Mesenchymal stem cell (in vitro differentiated cells and primary cell): ENCODE measurements at regions not wholly inside any gene's neighbourhood (a gene's known extent, or its start where the extent isn't known, plus 50 kb on each side); places are given as distances from the start of the nearest gene placed in this dataset.

Source experiments
- DNase-seq: peaks from one replicate; pipeline ENCODE4 v3.0.0-alpha.2; 2013
- H2AFZ ChIP-seq: one replicate; pipeline ENCODE4 v1.6.1; 2013; ENCODE audit warnings: low read depth, mild to moderate bottlenecking, control low read depth, inconsistent platforms, low read length, moderate library complexity
- H2AK5ac ChIP-seq: 2 replicates; pipeline ENCODE4 v1.6.1; 2013; ENCODE audit warnings: low read length, moderate library complexity, mild to moderate bottlenecking, inconsistent platforms; ENCODE audit not compliant: severe bottlenecking
- H2BK120ac ChIP-seq: one replicate; pipeline ENCODE4 v1.6.1; 2013; ENCODE audit warnings: low read depth, mild to moderate bottlenecking, inconsistent platforms, low read length, moderate library complexity
- H2BK12ac ChIP-seq, 2 experiments: one replicate each; pipeline ENCODE4 v1.6.1; 2013; ENCODE audit warnings: inconsistent platforms in 2 of 2, low read length in 2 of 2, mild to moderate bottlenecking in 2 of 2, moderate library complexity in 2 of 2, control low read depth in 1 of 2
- H2BK15ac ChIP-seq: one replicate; pipeline ENCODE4 v1.6.1; 2013; ENCODE audit warnings: mild to moderate bottlenecking, low read depth, inconsistent platforms; ENCODE audit not compliant: poor library complexity, severe bottlenecking
- H2BK5ac ChIP-seq: 2 replicates; pipeline ENCODE4 v1.6.1; 2013; ENCODE audit warnings: low read depth, mild to moderate bottlenecking, low read length, control low read depth, inconsistent platforms; ENCODE audit not compliant: poor library complexity, severe bottlenecking
- H3K14ac ChIP-seq, 2 experiments: one replicate each; pipeline ENCODE4 v1.6.1; 2013; ENCODE audit warnings: inconsistent platforms in 2 of 2, low read length in 2 of 2, control low read depth in 1 of 2, mild to moderate bottlenecking in 1 of 2, moderate library complexity in 1 of 2
- H3K18ac ChIP-seq, 2 experiments: one replicate each; pipeline ENCODE4 v1.6.1; 2013; ENCODE audit warnings: inconsistent platforms in 2 of 2, low read length in 2 of 2, control low read depth in 1 of 2, low read depth in 1 of 2, mild to moderate bottlenecking in 1 of 2
- H3K23ac ChIP-seq, 2 experiments: one replicate each; pipeline ENCODE4 v1.6.1; 2013; ENCODE audit warnings: inconsistent platforms in 2 of 2, low read length in 2 of 2, mild to moderate bottlenecking in 2 of 2, moderate library complexity in 2 of 2, control low read depth in 1 of 2
- H3K27ac ChIP-seq: 2 replicates; pipeline ENCODE4 v1.5.1; 2013; ENCODE audit warnings: mild to moderate bottlenecking, moderate library complexity, low read length, control low read depth, inconsistent platforms; ENCODE audit not compliant: poor library complexity, severe bottlenecking
- H3K27me3 ChIP-seq, 2 experiments: 2 replicates each; pipeline versions ENCODE4 v1.6.1 to v1.7.0; 2013; ENCODE audit warnings: low read length in 2 of 2, mild to moderate bottlenecking in 2 of 2, moderate library complexity in 2 of 2, control low read depth in 1 of 2, inconsistent platforms in 1 of 2; ENCODE audit not compliant: control insufficient read depth in 1 of 2, insufficient read depth in 1 of 2
- H3K36me3 ChIP-seq, 2 experiments: 2 replicates each; pipeline versions ENCODE4 v1.6.1 to v1.7.0; 2013; ENCODE audit warnings: low read length in 2 of 2, control low read depth in 1 of 2, inconsistent platforms in 1 of 2, low read depth in 1 of 2, mild to moderate bottlenecking in 1 of 2; ENCODE audit not compliant: insufficient read depth in 2 of 2, control insufficient read depth in 1 of 2
- H3K4ac ChIP-seq, 2 experiments: one replicate each; pipeline ENCODE4 v1.6.1; 2013; ENCODE audit warnings: inconsistent platforms in 2 of 2, low read length in 2 of 2, mild to moderate bottlenecking in 2 of 2, moderate library complexity in 2 of 2, control low read depth in 1 of 2, low read depth in 1 of 2
- H3K4me1 ChIP-seq: 2 replicates; pipeline ENCODE4 v1.6.1; 2013; ENCODE audit warnings: low read depth, low read length, control low read depth; ENCODE audit not compliant: control insufficient read depth, insufficient read depth
- H3K4me2 ChIP-seq: 2 replicates; pipeline ENCODE4 v1.6.1; 2013; ENCODE audit warnings: low read length, mild to moderate bottlenecking, inconsistent platforms; ENCODE audit not compliant: poor library complexity, severe bottlenecking
- H3K4me3 ChIP-seq, 2 experiments: 2 replicates each; pipeline versions ENCODE4 v1.5.1 to v1.7.0; 2013; ENCODE audit warnings: low read length in 2 of 2, mild to moderate bottlenecking in 2 of 2, control low read depth in 1 of 2, low read depth in 1 of 2; ENCODE audit not compliant: insufficient read depth in 1 of 2
- H3K79me1 ChIP-seq: replicated peaks from 2 replicates; pipeline ENCODE4 v1.6.1; 2013; ENCODE audit warnings: mild to moderate bottlenecking, control low read depth, low read length, inconsistent platforms; ENCODE audit not compliant: poor library complexity, severe bottlenecking
- H3K9ac ChIP-seq: 2 replicates; pipeline ENCODE4 v1.7.0; 2013; ENCODE audit warnings: mild to moderate bottlenecking, low read length, moderate library complexity
- H3K9me3 ChIP-seq: 2 replicates; pipeline ENCODE4 v1.7.0; 2013; ENCODE audit warnings: mild to moderate bottlenecking, low read length; ENCODE audit not compliant: control insufficient read depth
- H4K8ac ChIP-seq: one replicate; pipeline ENCODE4 v1.6.1; 2013; ENCODE audit warnings: inconsistent platforms, mild to moderate bottlenecking, low read length, moderate library complexity
- H4K91ac ChIP-seq: one replicate; pipeline ENCODE4 v1.6.1; 2013; ENCODE audit warnings: mild to moderate bottlenecking, low read length, inconsistent platforms
- WGBS: methylation state at CpG from one replicate; pipeline ENCODE4 v1.1.7; 2013; ENCODE audit warnings: mixed read lengths; 5-methylcytosine and 5-hydroxymethylcytosine counted together

- H3K4me2 ChIP-seq, result no peak overlapping the region
- no peak overlapping the region for H2BK15ac ChIP-seq
- peaks cover 14% of the 10 kb centered on the region for H3K79me1 ChIP-seq
- no peaks in the 10 kb centered on the region for H3K9me3 ChIP-seq
- H3K9ac ChIP-seq, result no peak overlapping the region
- no peak overlapping the region for H4K8ac ChIP-seq
- no peak overlapping the region for H3K27ac ChIP-seq
- H2AFZ ChIP-seq, result no peak overlapping the region
- H3K27me3 ChIP-seq, result no peaks in the 10 kb centered on the region
- no peak overlapping the region for H2BK120ac ChIP-seq
- H2AK5ac ChIP-seq, result no peak overlapping the region
- H3K4me1 ChIP-seq, result peaks cover 2% of the 10 kb centered on the region
- H4K91ac ChIP-seq, result no peak overlapping the region
- H3K36me3 ChIP-seq, result no peaks in the 10 kb centered on the region
- H3K14ac ChIP-seq, result no peak overlapping the region
- no peak overlapping the region for H3K4ac ChIP-seq
- H3K18ac ChIP-seq, result no peak overlapping the region
- H2BK5ac ChIP-seq, result no peak overlapping the region
- H3K23ac ChIP-seq, result no peak overlapping the region
- H3K4me3 ChIP-seq, result no peak overlapping the region
- DNase-seq, result peak; percentile 15
- H2BK12ac ChIP-seq, result no peak overlapping the region
These were observed 181.9 kb downstream of the CEP135 start for GRCh38 chr4:56130606-56131155.

- Histone ChIP-seq H3K27ac (no peak overlapping the region), H3K14ac (no peak overlapping the region), H2BK15ac (no peak overlapping the region), H3K4ac (no peak overlapping the region), H4K8ac (peak overlapping the region; percentile 75), H3K27me3 (no peaks in the 10 kb centered on the region), H3K79me1 (peaks cover 14% of the 10 kb centered on the region), H3K18ac (peak overlapping the region in 1 of 2 experiments; percentile 21), H2BK5ac (no peak overlapping the region), H3K4me1 (peaks cover 2% of the 10 kb centered on the region), H2AK5ac (no peak overlapping the region), H3K9me3 (no peaks in the 10 kb centered on the region), H3K4me3 (no peak overlapping the region), H3K23ac (no peak overlapping the region), H2BK120ac (no peak overlapping the region), H4K91ac (peak overlapping the region; percentile 68), H2AFZ (no peak overlapping the region), H3K4me2 (no peak overlapping the region), H3K36me3 (no peaks in the 10 kb centered on the region), H3K9ac (no peak overlapping the region), H2BK12ac (no peak overlapping the region)
- no peak for DNase-seq
- 72% methylated on average over 7 of the region's 7 CpGs for WGBS
These were observed 180.7 kb downstream of the CEP135 start for GRCh38 chr4:56129431-56129861.

GRCh38 chr4:56128213-56128612 lies 179.5 kb downstream of the CEP135 start:
- Histone ChIP-seq H2AFZ (no peak overlapping the region), H3K14ac (no peak overlapping the region), H3K4me2 (no peak overlapping the region), H2BK12ac (no peak overlapping the region), H3K27me3 (no peaks in the 10 kb centered on the region), H4K8ac (no peak overlapping the region), H3K18ac (no peak overlapping the region), H3K9ac (no peak overlapping the region), H2BK120ac (no peak overlapping the region), H3K27ac (no peak overlapping the region), H4K91ac (no peak overlapping the region), H3K9me3 (no peaks in the 10 kb centered on the region), H3K79me1 (peaks cover 14% of the 10 kb centered on the region), H3K4ac (no peak overlapping the region), H3K36me3 (no peaks in the 10 kb centered on the region), H3K23ac (no peak overlapping the region), H2AK5ac (no peak overlapping the region), H2BK15ac (no peak overlapping the region), H3K4me3 (no peak overlapping the region), H2BK5ac (no peak overlapping the region), H3K4me1 (no peaks in the 10 kb centered on the region)
- DNase-seq, result no peak
- 80% methylated on average over 2 of the region's 2 CpGs for WGBS

GRCh38 chr4:56127716-56128115 lies 179.0 kb downstream of the CEP135 start:
- Histone ChIP-seq H3K4me3 (no peak overlapping the region), H3K9ac (no peak overlapping the region), H3K4me1 (no peaks in the 10 kb centered on the region), H2BK12ac (no peak overlapping the region), H4K8ac (no peak overlapping the region), H4K91ac (no peak overlapping the region), H3K18ac (no peak overlapping the region), H2BK15ac (no peak overlapping the region), H3K79me1 (peaks cover 14% of the 10 kb centered on the region), H2BK5ac (no peak overlapping the region), H3K27me3 (no peaks in the 10 kb centered on the region), H2AFZ (no peak overlapping the region), H2AK5ac (no peak overlapping the region), H2BK120ac (no peak overlapping the region), H3K4me2 (no peak overlapping the region), H3K27ac (no peak overlapping the region), H3K36me3 (no peaks in the 10 kb centered on the region), H3K4ac (no peak overlapping the region), H3K14ac (no peak overlapping the region), H3K9me3 (no peaks in the 10 kb centered on the region), H3K23ac (no peak overlapping the region)
- no peak for DNase-seq
- 70% methylated on average over 2 of the region's 3 CpGs for WGBS
